ENCODE measurements at regions not wholly inside any gene's neighbourhood (a gene's known extent, or its start where the extent isn't known, plus 50 kb on each side); places are given as distances from the start of the nearest gene placed in this dataset.

DNA sequence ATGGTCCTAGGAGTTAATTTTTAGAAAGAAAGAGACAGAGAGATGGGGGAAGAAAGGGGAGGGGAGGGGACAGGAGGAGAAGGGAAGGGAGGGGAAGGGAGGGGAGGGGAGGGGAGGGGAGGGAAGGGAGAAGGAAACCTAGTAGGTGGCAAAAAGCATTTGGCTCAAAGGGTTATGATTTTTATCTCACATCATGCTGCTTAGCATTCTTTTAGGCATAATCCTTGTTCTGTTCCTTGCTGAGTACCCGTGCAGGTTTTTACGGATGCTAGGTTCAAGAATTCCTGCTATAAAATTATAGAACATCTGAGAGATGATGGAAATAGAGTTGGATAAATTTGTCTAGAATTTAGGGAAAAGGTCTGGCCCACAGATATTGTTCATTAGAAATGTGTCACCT is 132.4 kb upstream of the PRSS1 start:
- no peaks in the 10 kb centered on the region for H3K9me3 ChIP-seq (ENCODE audit: low read depth, low read length)
- no peak for DNase-seq (ENCODE audit: low read depth, low spot score)
- H3K36me3 ChIP-seq (ENCODE audit: insufficient read depth, low read length) = no peaks in the 10 kb centered on the region
- no peak overlapping the region for H3K4me3 ChIP-seq
- H3K27ac ChIP-seq = no peak overlapping the region
- TF ChIP-seq POLR2AphosphoS5 (IDR thresholded peaks at IDR 0.05; ENCODE audit: borderline replicate concordance, low read depth, low read length) (no peak), FOXP2 (optimal IDR thresholded peaks at IDR 0.05; ENCODE audit: control extremely low read depth, extremely low read length, insufficient read depth) (no peak), EZH2 (IDR thresholded peaks at IDR 0.05) (no peak)
- no peak overlapping the region for H3K9ac ChIP-seq (ENCODE audit: insufficient read length)

DNA sequence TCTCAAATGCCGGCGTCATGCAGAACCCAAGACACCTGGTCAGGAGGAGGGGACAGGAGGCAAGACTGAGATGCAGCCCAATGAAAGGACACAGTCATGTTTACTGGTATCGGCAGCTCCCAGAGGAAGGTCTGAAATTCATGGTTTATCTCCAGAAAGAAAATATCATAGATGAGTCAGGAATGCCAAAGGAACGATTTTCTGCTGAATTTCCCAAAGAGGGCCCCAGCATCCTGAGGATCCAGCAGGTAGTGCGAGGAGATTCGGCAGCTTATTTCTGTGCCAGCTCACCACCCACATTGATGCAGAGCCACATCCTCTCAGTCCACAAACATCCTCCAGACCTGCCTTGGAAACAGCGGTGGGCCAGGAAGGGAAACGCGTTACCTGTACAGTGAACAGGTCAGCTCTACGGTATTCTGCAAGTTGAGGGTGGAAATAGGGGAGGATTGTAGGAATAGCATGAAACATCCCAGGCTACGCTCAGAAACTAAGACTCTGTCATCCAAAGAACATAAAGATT is 133.1 kb upstream of the PRSS1 start:
- no peak for TF ChIP-seq FOXP2 (optimal IDR thresholded peaks at IDR 0.05; ENCODE audit: control extremely low read depth, extremely low read length, insufficient read depth)
- no peak for TF ChIP-seq POLR2AphosphoS5 (IDR thresholded peaks at IDR 0.05; ENCODE audit: borderline replicate concordance, low read depth, low read length)
- no peak for TF ChIP-seq EZH2 (IDR thresholded peaks at IDR 0.05)
- no peak overlapping the region for H3K4me3 ChIP-seq
- H3K9me3 ChIP-seq (ENCODE audit: low read depth, low read length) = no peaks in the 10 kb centered on the region
- no peak overlapping the region for H3K27ac ChIP-seq
- no peak for DNase-seq (ENCODE audit: low read depth, low spot score)
- no peak overlapping the region for H3K9ac ChIP-seq (ENCODE audit: insufficient read length)
- H3K36me3 ChIP-seq (ENCODE audit: insufficient read depth, low read length) = no peaks in the 10 kb centered on the region

GRCh38 chr7:142615508-142615907 is 133.8 kb upstream of the PRSS1 start:
- Histone ChIP-seq H3K9ac (ENCODE audit: insufficient read length) (no peak overlapping the region), H3K9me3 (ENCODE audit: low read depth, low read length) (no peaks in the 10 kb centered on the region), H3K4me3 (no peak overlapping the region), H3K36me3 (ENCODE audit: insufficient read depth, low read length) (no peaks in the 10 kb centered on the region), H3K27ac (no peak overlapping the region)
- TF ChIP-seq POLR2AphosphoS5 (IDR thresholded peaks at IDR 0.05; ENCODE audit: borderline replicate concordance, low read depth, low read length) (no peak), EZH2 (IDR thresholded peaks at IDR 0.05) (no peak), FOXP2 (optimal IDR thresholded peaks at IDR 0.05; ENCODE audit: control extremely low read depth, extremely low read length, insufficient read depth) (no peak)
- DNase-seq (ENCODE audit: low read depth, low spot score) = no peak

DNA sequence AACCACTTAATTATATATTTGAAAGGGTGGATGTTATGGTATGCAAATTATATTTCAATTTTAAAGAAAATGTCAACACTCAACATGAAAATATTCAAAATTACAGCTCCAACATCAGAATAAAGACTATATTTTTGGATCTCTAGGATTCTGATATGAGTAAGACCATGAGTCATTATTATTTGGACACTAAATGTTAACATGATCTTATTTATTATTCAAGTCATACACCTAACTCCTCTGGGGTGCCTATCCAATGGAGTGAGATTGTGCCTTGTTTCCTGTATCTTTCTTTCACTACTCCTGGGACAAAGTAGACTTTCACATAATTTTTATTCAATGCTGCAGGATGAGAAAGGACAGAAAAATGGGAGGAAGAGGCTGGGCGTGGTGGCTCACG is 135.2 kb upstream of the PRSS1 start:
- no peaks in the 10 kb centered on the region for H3K9me3 ChIP-seq (ENCODE audit: low read depth, low read length)
- H3K4me3 ChIP-seq = no peak overlapping the region
- H3K9ac ChIP-seq (ENCODE audit: insufficient read length) = no peak overlapping the region
- no peak for DNase-seq (ENCODE audit: low read depth, low spot score)
- no peaks in the 10 kb centered on the region for H3K36me3 ChIP-seq (ENCODE audit: insufficient read depth, low read length)
- no peak for TF ChIP-seq FOXP2 (optimal IDR thresholded peaks at IDR 0.05; ENCODE audit: control extremely low read depth, extremely low read length, insufficient read depth)
- TF ChIP-seq POLR2AphosphoS5 (IDR thresholded peaks at IDR 0.05; ENCODE audit: borderline replicate concordance, low read depth, low read length) = no peak
- no peak for TF ChIP-seq EZH2 (IDR thresholded peaks at IDR 0.05)
- no peak overlapping the region for H3K27ac ChIP-seq

DNA sequence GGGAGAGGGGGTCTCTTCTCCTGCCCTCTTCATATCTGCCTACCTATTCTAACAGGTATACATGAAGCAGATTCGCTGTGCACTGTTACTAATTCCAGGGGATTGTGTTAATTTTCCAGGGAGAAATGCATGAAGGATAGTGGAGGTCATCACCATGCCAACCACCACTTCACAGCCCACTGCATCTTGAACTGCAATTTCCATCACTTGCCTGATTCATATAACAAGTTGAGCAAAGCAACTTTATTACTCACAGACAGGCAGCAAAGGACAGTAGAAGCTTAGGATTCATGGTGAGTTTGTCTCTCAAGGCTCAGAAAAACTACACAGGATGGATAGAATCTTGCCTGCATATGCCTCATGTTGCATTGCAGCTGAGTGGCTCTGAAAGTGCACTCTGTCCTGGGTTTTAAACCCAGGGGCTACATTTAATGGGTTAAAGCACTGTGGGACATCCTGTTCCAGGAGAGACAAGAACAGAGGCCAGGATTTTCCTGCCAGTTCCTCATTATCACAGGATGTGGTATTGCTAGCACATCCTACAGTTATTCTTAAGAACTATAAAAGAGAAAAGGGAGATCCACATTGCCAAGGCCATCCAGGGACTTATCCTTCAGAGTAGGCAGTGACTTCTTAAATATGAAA is 136.9 kb upstream of the PRSS1 start:
- H3K36me3 ChIP-seq (ENCODE audit: insufficient read depth, low read length) = no peaks in the 10 kb centered on the region
- H3K9me3 ChIP-seq (ENCODE audit: low read depth, low read length) = no peaks in the 10 kb centered on the region
- H3K27ac ChIP-seq = no peak overlapping the region
- no peak overlapping the region for H3K9ac ChIP-seq (ENCODE audit: insufficient read length)
- TF ChIP-seq FOXP2 (optimal IDR thresholded peaks at IDR 0.05; ENCODE audit: control extremely low read depth, extremely low read length, insufficient read depth) = no peak
- no peak for TF ChIP-seq POLR2AphosphoS5 (IDR thresholded peaks at IDR 0.05; ENCODE audit: borderline replicate concordance, low read depth, low read length)
- TF ChIP-seq EZH2 (IDR thresholded peaks at IDR 0.05) = no peak
- DNase-seq (ENCODE audit: low read depth, low spot score) = no peak
- no peak overlapping the region for H3K4me3 ChIP-seq

DNA sequence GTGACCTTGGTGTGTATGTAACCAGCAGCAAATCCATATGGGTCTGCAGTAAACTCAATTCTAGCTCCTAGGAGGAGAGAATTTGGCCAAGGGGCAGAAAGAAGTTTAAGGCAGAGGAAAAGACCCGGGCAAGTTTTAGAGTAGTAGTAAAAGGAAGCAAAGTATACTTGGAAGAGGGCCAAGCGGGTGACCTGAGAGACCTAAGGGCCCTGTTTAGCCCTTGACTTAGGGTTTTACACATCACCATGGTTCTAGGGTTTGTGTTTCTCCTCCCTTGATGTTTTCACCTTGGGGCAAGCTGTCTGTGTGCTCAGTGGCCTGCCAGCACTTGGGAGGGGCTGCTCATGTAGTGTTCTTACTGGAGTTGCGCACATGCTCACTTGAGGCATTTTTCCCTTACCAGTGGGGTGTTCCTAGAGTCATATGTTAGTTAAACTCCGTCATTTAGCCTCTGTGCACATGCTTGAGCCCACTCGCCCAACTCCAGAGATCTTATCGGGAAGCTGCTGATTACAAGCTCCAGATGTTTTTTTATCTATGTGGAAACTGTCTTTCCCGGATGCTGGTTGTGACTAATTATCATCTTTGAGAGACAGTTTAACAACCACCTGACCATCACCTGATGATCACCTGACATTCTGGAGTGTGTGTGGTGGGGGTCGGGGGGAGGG is 137.6 kb upstream of the PRSS1 start:
- Histone ChIP-seq H3K9ac (ENCODE audit: insufficient read length) (no peak overlapping the region), H3K4me3 (no peak overlapping the region), H3K27ac (no peak overlapping the region), H3K36me3 (ENCODE audit: insufficient read depth, low read length) (no peaks in the 10 kb centered on the region), H3K9me3 (ENCODE audit: low read depth, low read length) (no peaks in the 10 kb centered on the region)
- TF ChIP-seq EZH2 (IDR thresholded peaks at IDR 0.05) = no peak
- no peak for TF ChIP-seq FOXP2 (optimal IDR thresholded peaks at IDR 0.05; ENCODE audit: control extremely low read depth, extremely low read length, insufficient read depth)
- no peak for TF ChIP-seq POLR2AphosphoS5 (IDR thresholded peaks at IDR 0.05; ENCODE audit: borderline replicate concordance, low read depth, low read length)
- no peak for DNase-seq (ENCODE audit: low read depth, low spot score)

DNA sequence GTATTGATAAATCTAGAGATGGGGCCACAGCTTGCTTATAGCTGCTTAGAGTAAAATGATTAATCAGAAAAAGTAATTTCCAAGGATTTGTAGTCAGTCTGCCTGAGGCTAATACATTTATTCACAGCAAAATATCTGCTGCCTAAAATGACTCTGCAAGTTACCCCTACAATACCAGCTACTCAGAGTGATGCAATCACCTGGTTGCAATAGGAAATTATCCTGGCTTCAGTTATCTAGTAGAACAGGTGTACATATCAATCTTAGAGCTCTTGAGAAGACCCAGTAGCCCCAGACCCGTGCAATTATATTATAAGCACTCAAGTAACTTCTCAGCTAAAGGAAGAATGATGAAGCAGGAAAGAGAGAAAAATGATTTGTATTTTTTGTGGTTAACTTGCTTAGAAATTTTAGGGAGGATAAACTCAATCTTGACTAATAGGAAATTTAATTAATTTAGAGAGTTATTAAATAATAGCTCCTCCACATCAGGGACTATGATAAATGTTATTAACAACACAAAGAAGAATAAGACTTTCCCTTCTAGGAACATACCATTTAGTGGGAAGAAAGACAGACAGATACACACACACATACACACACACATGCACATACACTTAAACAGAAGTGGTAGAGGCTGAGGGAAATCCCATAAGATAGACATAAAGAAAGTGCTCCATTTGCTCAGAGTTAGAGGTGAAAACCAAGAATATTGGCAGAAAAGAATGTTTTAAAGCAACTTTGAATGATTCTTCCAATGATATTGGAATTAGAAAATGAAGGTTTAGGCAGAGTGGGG is 140.4 kb upstream of the PRSS1 start:
- TF ChIP-seq FOXP2 (optimal IDR thresholded peaks at IDR 0.05; ENCODE audit: control extremely low read depth, extremely low read length, insufficient read depth) (no peak), EZH2 (IDR thresholded peaks at IDR 0.05) (no peak), POLR2AphosphoS5 (IDR thresholded peaks at IDR 0.05; ENCODE audit: borderline replicate concordance, low read depth, low read length) (no peak)
- no peaks in the 10 kb centered on the region for H3K9me3 ChIP-seq (ENCODE audit: low read depth, low read length)
- DNase-seq (ENCODE audit: low read depth, low spot score) = no peak
- no peaks in the 10 kb centered on the region for H3K36me3 ChIP-seq (ENCODE audit: insufficient read depth, low read length)
- H3K9ac ChIP-seq (ENCODE audit: insufficient read length) = no peak overlapping the region
- no peak overlapping the region for H3K4me3 ChIP-seq
- no peak overlapping the region for H3K27ac ChIP-seq

DNA sequence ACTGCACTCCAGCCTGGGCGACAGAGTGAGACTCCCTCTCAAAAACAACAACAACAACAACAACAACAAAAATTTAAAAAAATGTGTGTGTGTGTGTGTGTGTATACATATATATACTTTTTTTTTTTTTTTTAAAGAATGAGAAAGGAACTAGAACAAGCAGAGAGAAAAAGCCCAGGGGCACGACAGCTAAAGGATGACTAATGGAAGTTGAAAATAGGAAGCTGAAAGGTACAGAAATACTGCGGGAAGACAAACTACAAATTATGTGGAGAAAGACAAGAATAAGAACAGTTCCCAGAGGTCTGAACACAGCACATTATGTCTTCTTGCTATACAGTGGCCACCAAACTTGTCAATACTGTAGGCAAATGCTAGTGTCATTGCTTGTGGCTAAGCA is 141.9 kb upstream of the PRSS1 start:
- Histone ChIP-seq H3K4me3 (no peak overlapping the region), H3K9me3 (ENCODE audit: low read depth, low read length) (no peaks in the 10 kb centered on the region), H3K36me3 (ENCODE audit: insufficient read depth, low read length) (no peaks in the 10 kb centered on the region), H3K9ac (ENCODE audit: insufficient read length) (no peak overlapping the region), H3K27ac (no peak overlapping the region)
- no peak for TF ChIP-seq FOXP2 (optimal IDR thresholded peaks at IDR 0.05; ENCODE audit: control extremely low read depth, extremely low read length, insufficient read depth)
- no peak for TF ChIP-seq EZH2 (IDR thresholded peaks at IDR 0.05)
- no peak for TF ChIP-seq POLR2AphosphoS5 (IDR thresholded peaks at IDR 0.05; ENCODE audit: borderline replicate concordance, low read depth, low read length)
- DNase-seq (ENCODE audit: low read depth, low spot score) = no peak

Data from SK-N-MC (cell line).